Upper lobe of left lung (tissue), 6 donors: ENCODE measurements at regions not wholly inside any gene's neighbourhood (a gene's known extent, or its start where the extent isn't known, plus 50 kb on each side); places are given as distances from the start of the nearest gene placed in this dataset.

Experiments
- ATAC-seq, 2 donors: fragments of 200-7000 bp; cut with Tn5 transposase; one replicate each; pipeline ENCODE4 v1.9.1; 2022; ENCODE audit warnings: mild to moderate bottlenecking in 2 of 2, moderate library complexity in 2 of 2; ENCODE audit not compliant: low FRiP score in 2 of 2
- DNase-seq, 2 donors: peaks; one replicate each; pipeline ENCODE4 v3.0.0-alpha.2; 2019 to 2020
- H3K27ac ChIP-seq, 4 donors: fragments of 200-600 bp; sonication (generic); one replicate each; pipeline ENCODE4 v1.5.1; 2016 to 2019
- H3K27me3 ChIP-seq, 4 donors: fragments of 200-600 bp; sonication (generic); one replicate each; pipeline ENCODE4 v1.5.1; 2017 to 2019
- H3K36me3 ChIP-seq, 4 donors: fragments of 200-600 bp; sonication (generic); one replicate each; pipeline ENCODE4 v1.5.1; 2016 to 2019
- H3K4me1 ChIP-seq, 4 donors: fragments of 200-600 bp; sonication (generic); one replicate each; pipeline ENCODE4 v1.5.1; 2018 to 2019
- H3K4me3 ChIP-seq, 4 donors: fragments of 200-600 bp; sonication (generic); one replicate each; pipeline ENCODE4 v1.5.1; 2017 to 2019; ENCODE audit warnings: mild to moderate bottlenecking in 2 of 4, moderate library complexity in 1 of 4
- H3K9me3 ChIP-seq, 4 donors: fragments of 200-600 bp; sonication (generic); one replicate each; pipeline ENCODE4 v1.5.1; 2018 to 2019
- CTCF ChIP-seq, 6 experiments: fragments of 450-650 bp in 4 of 6; fragments of 200-600 bp in 2 of 6; sonication (generic) in 2 of 6; IDR thresholded peaks; one replicate each; pipeline ENCODE4 v1.5.1; 2016 to 2019; ENCODE audit warnings: antibody characterized with exemption in 6 of 6
- EP300 ChIP-seq, 4 donors: sonication (generic); formaldehyde crosslinking; IDR thresholded peaks; one replicate each; pipeline ENCODE4 v1.5.1; 2017; ENCODE audit warnings: antibody characterized with exemption in 4 of 4, control low read depth in 2 of 4
- POLR2A ChIP-seq, 4 donors: fragments of 450-650 bp; IDR thresholded peaks; one replicate each; pipeline ENCODE4 v1.5.1; 2016 to 2017; ENCODE audit warnings: antibody characterized with exemption in 4 of 4, mild to moderate bottlenecking in 2 of 4
- POLR2AphosphoS5 ChIP-seq, 2 donors: sonication (generic); formaldehyde crosslinking; IDR thresholded peaks; one replicate each; pipeline ENCODE4 v1.5.1; 2017; ENCODE audit warnings: antibody characterized with exemption in 2 of 2
- WGBS, 2 donors: methylation state at CpG; one replicate each; pipeline ENCODE4 v1.1.5; 2017 to 2018; 5-methylcytosine and 5-hydroxymethylcytosine counted together
- donor health status: DM: no; HTN: no; CAD: no; lungs with moderate emphysema.
- donor health status: DM: no; HTN: yes; CAD: no; lungs with severe emphysema.

GRCh38 chr18:78849046-78849445, 130.6 kb upstream of the SALL3 start:
- ATAC-seq = no peak
- no peaks in the 10 kb centered on the region for H3K4me1 ChIP-seq
- TF ChIP-seq EP300 (IDR thresholded peaks at IDR 0.05) (no peak), CTCF (IDR thresholded peaks at IDR 0.05) (no peak), POLR2AphosphoS5 (IDR thresholded peaks at IDR 0.05) (no peak), POLR2A (IDR thresholded peaks at IDR 0.05) (no peak)
- peaks cover 0 to 17% (median 0%) of the 10 kb centered on the region in 4 donors for H3K9me3 ChIP-seq
- no peaks in the 10 kb centered on the region for H3K27me3 ChIP-seq
- no peak overlapping the region for H3K4me3 ChIP-seq
- no peak for DNase-seq
- no peak overlapping the region for H3K27ac ChIP-seq
- no peaks in the 10 kb centered on the region for H3K36me3 ChIP-seq
- 82 to 84% methylated on average over 5 of the region's 5 CpGs for WGBS, 2 donors

GRCh38 chr18:78849458-78849857, 130.2 kb upstream of the SALL3 start:
- WGBS, 2 donors = 68 to 88% methylated on average over 2 of the region's 2 CpGs
- no peak for ATAC-seq
- DNase-seq = peak in 1 of 2 donors; percentile 40
- Histone ChIP-seq H3K4me3 (no peak overlapping the region), H3K4me1 (no peaks in the 10 kb centered on the region), H3K27me3 (no peaks in the 10 kb centered on the region), H3K9me3 (peaks cover 0 to 17% (median 0%) of the 10 kb centered on the region in 4 donors), H3K36me3 (no peaks in the 10 kb centered on the region), H3K27ac (no peak overlapping the region)
- no peak for TF ChIP-seq POLR2AphosphoS5 (IDR thresholded peaks at IDR 0.05)
- TF ChIP-seq POLR2A (IDR thresholded peaks at IDR 0.05) = no peak
- TF ChIP-seq CTCF (IDR thresholded peaks at IDR 0.05) = no peak
- no peak for TF ChIP-seq EP300 (IDR thresholded peaks at IDR 0.05)

- H3K27me3 ChIP-seq = no peaks in the 10 kb centered on the region
- no peaks in the 10 kb centered on the region for H3K4me1 ChIP-seq
- H3K9me3 ChIP-seq = peaks cover 0 to 4% (median 0%) of the 10 kb centered on the region in 4 donors
- H3K36me3 ChIP-seq = no peaks in the 10 kb centered on the region
- 72 to 77% methylated on average over 3 of the region's 3 CpGs for WGBS, 2 donors
- H3K27ac ChIP-seq = no peak overlapping the region
- DNase-seq = no peak
- no peak for TF ChIP-seq POLR2A (IDR thresholded peaks at IDR 0.05)
- no peak for TF ChIP-seq EP300 (IDR thresholded peaks at IDR 0.05)
- no peak for TF ChIP-seq CTCF (IDR thresholded peaks at IDR 0.05)
- TF ChIP-seq POLR2AphosphoS5 (IDR thresholded peaks at IDR 0.05) = no peak
- ATAC-seq = no peak
- H3K4me3 ChIP-seq = no peak overlapping the region
Observed at GRCh38 chr18:78853341-78853740, 126.3 kb upstream of the SALL3 start.

GRCh38 chr18:78855188-78855587, 124.4 kb upstream of the SALL3 start:
- peaks cover 0 to 4% (median 0%) of the 10 kb centered on the region in 4 donors for H3K9me3 ChIP-seq
- no peak overlapping the region for H3K27ac ChIP-seq
- no peak overlapping the region for H3K4me3 ChIP-seq
- DNase-seq (no peak), ATAC-seq (no peak)
- no peaks in the 10 kb centered on the region for H3K4me1 ChIP-seq
- no peak for TF ChIP-seq CTCF (IDR thresholded peaks at IDR 0.05)
- no peak for TF ChIP-seq EP300 (IDR thresholded peaks at IDR 0.05)
- no peak for TF ChIP-seq POLR2AphosphoS5 (IDR thresholded peaks at IDR 0.05)
- TF ChIP-seq POLR2A (IDR thresholded peaks at IDR 0.05) = no peak
- no peaks in the 10 kb centered on the region for H3K36me3 ChIP-seq
- 42 to 56% methylated on average over 4 of the region's 4 CpGs for WGBS, 2 donors
- H3K27me3 ChIP-seq = no peaks in the 10 kb centered on the region

GRCh38 chr18:78856569-78857313, 122.9 kb upstream of the SALL3 start:
- TF ChIP-seq CTCF (IDR thresholded peaks at IDR 0.05) (no peak), POLR2A (IDR thresholded peaks at IDR 0.05) (no peak), POLR2AphosphoS5 (IDR thresholded peaks at IDR 0.05) (no peak)
- 88 to 89% methylated on average over 43 to 50 of the region's 50 CpGs for WGBS, 2 donors

More at GRCh38 chr18:78856569-78857313, 122.9 kb upstream of the SALL3 start:
- DNase-seq (peak in 1 of 2 donors; percentile 72), ATAC-seq (no peak)
- Histone ChIP-seq H3K9me3 (no peaks in the 10 kb centered on the region), H3K27ac (no peak overlapping the region), H3K4me1 (no peaks in the 10 kb centered on the region), H3K4me3 (no peak overlapping the region), H3K27me3 (no peaks in the 10 kb centered on the region), H3K36me3 (no peaks in the 10 kb centered on the region)
